IMR-90 (cell line): ENCODE measurements at regions not wholly inside any gene's neighbourhood (a gene's known extent, or its start where the extent isn't known, plus 50 kb on each side); places are given as distances from the start of the nearest gene placed in this dataset.

Source experiments
- ATAC-seq: fragments of 200-7000 bp; cut with Tn5 transposase; 2 replicates; pipeline ENCODE4 v1.9.1; 2020; ENCODE audit warnings: low read depth, mild to moderate bottlenecking, moderate library complexity
- BruUV-seq: library from RNA; stranded (reverse); fragments of 400-500 nt; replicated peaks from 2 replicates; lab custom pipeline; 2021; lab: Mats Ljungman, UMichigan
- CTCF ChIA-PET: fragments of 300-600 bp; formaldehyde crosslinking; extraction: SDS; loops from one replicate; lab custom pipeline; 2021; ENCODE audit warnings: antibody characterized with exemption; lab: Yijun Ruan, JAX
- POLR2A ChIA-PET: fragments of 300-600 bp; sonication (Branson Sonifier 250); formaldehyde crosslinking; loops from one replicate; lab custom pipeline; 2022; ENCODE audit warnings: antibody characterized with exemption; ENCODE audit not compliant: unreplicated experiment; lab: Charles Lee
- DNase-seq: peaks from one replicate; pipeline ENCODE4 v3.0.0; 2013
- H2AFZ ChIP-seq: replicated peaks from 2 replicates; pipeline ENCODE3; 2013; ENCODE audit warnings: low read length, mild to moderate bottlenecking; ENCODE audit not compliant: poor library complexity
- H2AK5ac ChIP-seq: 2 replicates; pipeline ENCODE4 v1.6.1; 2013; ENCODE audit warnings: low read depth, low read length, inconsistent platforms
- H2AK9ac ChIP-seq: replicated peaks from 2 replicates; pipeline ENCODE3; 2013; ENCODE audit warnings: mild to moderate bottlenecking, low read depth, low read length, moderate library complexity; ENCODE audit not compliant: poor library complexity
- H2BK120ac ChIP-seq: 2 replicates; pipeline ENCODE4 v1.6.1; 2013; ENCODE audit warnings: low read depth, low read length, inconsistent platforms
- H2BK15ac ChIP-seq: 3 replicates; pipeline ENCODE4 v1.6.1; 2013; ENCODE audit warnings: low read depth, low read length, inconsistent platforms
- H2BK20ac ChIP-seq: 2 replicates; pipeline ENCODE4 v1.6.1; 2013; ENCODE audit warnings: low read depth, mild to moderate bottlenecking, inconsistent platforms, low read length, moderate library complexity
- H2BK5ac ChIP-seq: 2 replicates; pipeline ENCODE4 v1.6.1; 2013; ENCODE audit warnings: mild to moderate bottlenecking, low read depth, low read length, inconsistent platforms; ENCODE audit not compliant: poor library complexity, severe bottlenecking
- H3K14ac ChIP-seq: replicated peaks from 2 replicates; pipeline ENCODE4 v1.6.1; 2013; ENCODE audit warnings: low read depth, low read length, inconsistent platforms
- H3K18ac ChIP-seq: 2 replicates; pipeline ENCODE4 v1.6.1; 2013; ENCODE audit warnings: low read depth, low read length, control low read depth
- H3K23ac ChIP-seq: 2 replicates; pipeline ENCODE4 v1.6.1; 2013; ENCODE audit warnings: low read depth, low read length, inconsistent platforms
- H3K27ac ChIP-seq: 2 replicates; pipeline ENCODE4 v1.5.1; 2013; ENCODE audit warnings: mild to moderate bottlenecking, control low read depth, low read length; ENCODE audit not compliant: insufficient read depth
- H3K27me3 ChIP-seq: 2 replicates; pipeline ENCODE4 v1.6.1; 2013; ENCODE audit warnings: low read length; ENCODE audit not compliant: control insufficient read depth, insufficient read depth
- H3K36me3 ChIP-seq: 2 replicates; pipeline ENCODE4 v1.6.1; 2013; ENCODE audit warnings: low read length, mixed read lengths; ENCODE audit not compliant: control insufficient read depth, insufficient read depth
- H3K4ac ChIP-seq: 2 replicates; pipeline ENCODE4 v1.6.1; 2013; ENCODE audit warnings: low read depth, low read length, inconsistent platforms
- H3K4me1 ChIP-seq: 2 replicates; pipeline ENCODE4 v1.6.1; 2013; ENCODE audit warnings: low read length, mixed read lengths; ENCODE audit not compliant: control insufficient read depth, insufficient read depth
- H3K4me2 ChIP-seq: 2 replicates; pipeline ENCODE4 v1.6.1; 2013; ENCODE audit warnings: low read depth, mild to moderate bottlenecking, control low read depth, low read length, moderate library complexity
- H3K4me3 ChIP-seq: 2 replicates; pipeline ENCODE4 v1.5.1; 2013; ENCODE audit warnings: low read depth, mild to moderate bottlenecking, control low read depth, low read length, moderate library complexity; ENCODE audit not compliant: insufficient read depth
- H3K56ac ChIP-seq: 2 replicates; pipeline ENCODE4 v1.6.1; 2013; ENCODE audit warnings: low read length, inconsistent platforms; ENCODE audit not compliant: insufficient read depth; ENCODE audit errors: extremely low read depth
- H3K79me1 ChIP-seq, 2 experiments: 2 replicates each; pipeline ENCODE4 v1.6.1; 2013; ENCODE audit warnings: low read length in 2 of 2, inconsistent platforms in 1 of 2, low read depth in 1 of 2
- H3K9ac ChIP-seq: 2 replicates; pipeline ENCODE4 v1.6.1; 2013; ENCODE audit warnings: low read depth, low read length, control low read depth
- H3K9me1 ChIP-seq: 2 replicates; pipeline ENCODE4 v1.6.1; 2013; ENCODE audit warnings: low read length, inconsistent platforms; ENCODE audit not compliant: insufficient read depth
- H3K9me3 ChIP-seq: 2 replicates; pipeline ENCODE4 v1.6.1; 2013; ENCODE audit warnings: low read length; ENCODE audit not compliant: control insufficient read depth, insufficient read depth
- H4K20me1 ChIP-seq: 2 replicates; pipeline ENCODE4 v1.6.1; 2013; ENCODE audit warnings: low read length, inconsistent platforms; ENCODE audit not compliant: insufficient read depth
- H4K5ac ChIP-seq: 2 replicates; pipeline ENCODE4 v1.6.1; 2013; ENCODE audit warnings: mild to moderate bottlenecking, low read depth, low read length, control low read depth
- H4K8ac ChIP-seq, 2 experiments: 2 replicates each; pipeline ENCODE4 v1.6.1; 2013; ENCODE audit warnings: low read depth in 2 of 2, low read length in 2 of 2, control low read depth in 1 of 2, inconsistent platforms in 1 of 2
- H4K91ac ChIP-seq: 2 replicates; pipeline ENCODE4 v1.6.1; 2013; ENCODE audit warnings: low read depth, low read length, inconsistent platforms; ENCODE audit not compliant: insufficient read depth
- BHLHE40 ChIP-seq: fragments of 150-350 bp; IDR thresholded peaks from 2 replicates; pipeline ENCODE4 v1.6.1; 2016; ENCODE audit warnings: mild to moderate bottlenecking, low read depth, low read length
- CEBPB ChIP-seq: IDR thresholded peaks from 2 replicates; pipeline ENCODE4 v1.6.1; 2012; ENCODE audit warnings: low read depth, low read length, improper control_type of control experiment
- CHD1 ChIP-seq: IDR thresholded peaks from 2 replicates; pipeline ENCODE4 v1.6.1; 2012; ENCODE audit warnings: low read depth, low read length, improper control_type of control experiment
- CTCF ChIP-seq: conservative IDR thresholded peaks from 2 replicates; pipeline ENCODE4 v1.5.1; 2012; ENCODE audit warnings: mild to moderate bottlenecking, low read depth, low read length, improper control_type of control experiment
- FOS ChIP-seq: fragments of 150-350 bp; IDR thresholded peaks from 2 replicates; pipeline ENCODE4 v1.6.1; 2016; ENCODE audit warnings: low read depth, low read length
- MAFK ChIP-seq: IDR thresholded peaks from 2 replicates; pipeline ENCODE4 v1.6.1; 2012; ENCODE audit warnings: low read depth, low read length, improper control_type of control experiment
- MAZ ChIP-seq: IDR thresholded peaks from 2 replicates; pipeline ENCODE4 v1.6.1; 2012; ENCODE audit warnings: low read depth, mild to moderate bottlenecking, low read length, improper control_type of control experiment, moderate library complexity, borderline replicate concordance
- MXI1 ChIP-seq: IDR thresholded peaks from 2 replicates; pipeline ENCODE4 v1.6.1; 2012; ENCODE audit warnings: low read depth, mild to moderate bottlenecking, low read length, moderate library complexity, borderline replicate concordance
- NFE2L2 ChIP-seq: fragments of 150-350 bp; IDR thresholded peaks from 2 replicates; pipeline ENCODE4 v1.6.1; 2016; ENCODE audit warnings: low read depth, mild to moderate bottlenecking, low read length
- POLR2A ChIP-seq: IDR thresholded peaks from 2 replicates; pipeline ENCODE4 v1.6.1; 2012; ENCODE audit warnings: mild to moderate bottlenecking, low read depth, low read length
- RAD21 ChIP-seq: IDR thresholded peaks from 2 replicates; pipeline ENCODE4 v1.6.1; 2012; ENCODE audit warnings: low read length, improper control_type of control experiment
- RCOR1 ChIP-seq: IDR thresholded peaks from 2 replicates; pipeline ENCODE4 v1.6.1; 2012; ENCODE audit warnings: mild to moderate bottlenecking, low read length, improper control_type of control experiment; ENCODE audit not compliant: insufficient replicate concordance
- RFX5 ChIP-seq: IDR thresholded peaks from 2 replicates; pipeline ENCODE4 v1.8.0; 2012; ENCODE audit warnings: low read depth, mild to moderate bottlenecking, low read length, moderate library complexity
- SMC3 ChIP-seq: fragments of 150-350 bp; IDR thresholded peaks from 2 replicates; pipeline ENCODE4 v1.6.1; 2016; ENCODE audit warnings: low read depth, mild to moderate bottlenecking, antibody characterized with exemption, low read length, moderate library complexity
- WGBS, 2 experiments: methylation state at CpG; one replicate each; pipeline versions ENCODE4 v1.1.5 to v1.1.7; 2013; ENCODE audit warnings: missing lambda C conversion rate in 2 of 2; ENCODE audit not compliant: insufficient read length in 1 of 2; ENCODE audit errors: extremely low coverage in 2 of 2; 5-methylcytosine and 5-hydroxymethylcytosine counted together
- dilution Hi-C: fragments of 300-500 bp; cut with HindIII; formaldehyde crosslinking; loops from one replicate; pipeline ENCODE4 v1.14.3; 2018; ENCODE audit warnings: low sequenced_read_pairs; ENCODE audit not compliant: unreplicated experiment
- in situ Hi-C: fragments of 300-500 bp; cut with MboI; formaldehyde crosslinking; loops from 3 replicates; pipeline ENCODE4 v1.14.3; 2019; ENCODE audit warnings: low sequenced_read_pairs, inconsistent platforms, mixed read lengths
- intact Hi-C: fragments of 100-400 bp; cut with micrococcal nuclease; formaldehyde crosslinking; loops from 2 replicates; pipeline ENCODE4 v1.10.0; 2022
- TF ChIP-seq, protein P1 (sequence below): fragments of 150-350 bp; IDR thresholded peaks from 2 replicates; pipeline ENCODE4 v1.6.1; 2016; ENCODE audit warnings: low read depth, mild to moderate bottlenecking, low read length, moderate library complexity, borderline replicate concordance
- TF ChIP-seq, protein P2 (sequence below): fragments of 150-350 bp; IDR thresholded peaks from 2 replicates; pipeline ENCODE4 v1.6.1; 2017; ENCODE audit warnings: mild to moderate bottlenecking, antibody characterized with exemption, low read length, low read depth

- Histone ChIP-seq H3K79me1 (no peaks in the 10 kb centered on the region), H3K27me3 (peaks cover 13% of the 10 kb centered on the region), H4K20me1 (no peaks in the 10 kb centered on the region), H3K23ac (no peak overlapping the region), H4K91ac (no peak overlapping the region), H3K9me3 (peaks cover 2% of the 10 kb centered on the region; the same call in 1 of the 2 replicates), H2AFZ (no peak overlapping the region), H3K18ac (no peak overlapping the region), H3K4me2 (no peak overlapping the region), H2AK5ac (no peak overlapping the region), H3K4me3 (no peak overlapping the region), H2BK20ac (no peak overlapping the region), H2BK120ac (no peak overlapping the region), H3K4ac (no peak overlapping the region), H3K14ac (no peak overlapping the region), H2BK15ac (no peak overlapping the region), H4K8ac (no peak overlapping the region), H3K4me1 (no peaks in the 10 kb centered on the region), H3K56ac (no peak overlapping the region), H3K27ac (no peak overlapping the region), H3K9ac (no peak overlapping the region), H3K9me1 (no peaks in the 10 kb centered on the region), H4K5ac (no peak overlapping the region), H2BK5ac (no peak overlapping the region), H2AK9ac (no peak overlapping the region), H3K36me3 (no peaks in the 10 kb centered on the region)
- ChIA-PET POLR2A (no interaction called here), CTCF (interaction anchor here (0.5 kb wide), 1 partner anchor 116 kb away, joined by 3 read pairs; no protein-coding TSS in a partner anchor)
- in situ Hi-C loops, result no loop called here
- TF ChIP-seq MXI1 (no peak), SMC3 (no peak), RCOR1 (no peak), RAD21 (no peak), MAFK (no peak), CHD1 (no peak), BHLHE40 (no peak), MAZ (no peak), CTCF (no peak), CEBPB (no peak), FOS (no peak), NFE2L2 (no peak), POLR2A (no peak), RFX5 (no peak)
- TF ChIP-seq, protein P1, sequence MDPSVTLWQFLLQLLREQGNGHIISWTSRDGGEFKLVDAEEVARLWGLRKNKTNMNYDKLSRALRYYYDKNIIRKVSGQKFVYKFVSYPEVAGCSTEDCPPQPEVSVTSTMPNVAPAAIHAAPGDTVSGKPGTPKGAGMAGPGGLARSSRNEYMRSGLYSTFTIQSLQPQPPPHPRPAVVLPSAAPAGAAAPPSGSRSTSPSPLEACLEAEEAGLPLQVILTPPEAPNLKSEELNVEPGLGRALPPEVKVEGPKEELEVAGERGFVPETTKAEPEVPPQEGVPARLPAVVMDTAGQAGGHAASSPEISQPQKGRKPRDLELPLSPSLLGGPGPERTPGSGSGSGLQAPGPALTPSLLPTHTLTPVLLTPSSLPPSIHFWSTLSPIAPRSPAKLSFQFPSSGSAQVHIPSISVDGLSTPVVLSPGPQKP, result no peak
- TF ChIP-seq, protein P2, sequence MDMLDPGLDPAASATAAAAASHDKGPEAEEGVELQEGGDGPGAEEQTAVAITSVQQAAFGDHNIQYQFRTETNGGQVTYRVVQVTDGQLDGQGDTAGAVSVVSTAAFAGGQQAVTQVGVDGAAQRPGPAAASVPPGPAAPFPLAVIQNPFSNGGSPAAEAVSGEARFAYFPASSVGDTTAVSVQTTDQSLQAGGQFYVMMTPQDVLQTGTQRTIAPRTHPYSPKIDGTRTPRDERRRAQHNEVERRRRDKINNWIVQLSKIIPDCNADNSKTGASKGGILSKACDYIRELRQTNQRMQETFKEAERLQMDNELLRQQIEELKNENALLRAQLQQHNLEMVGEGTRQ, result no peak
- BruUV-seq, result no TSS peak
- no CpG with 5 or more reads among the region's 3 CpGs for WGBS, 2 experiments
- dilution Hi-C loops, result no loop called here
- ATAC-seq (no peak), DNase-seq (no peak)
- intact Hi-C loops, result no loop called here
Observed at GRCh38 chr13:43947897-43948458, 68.3 kb downstream of the LACC1 start.
